ENCODE measurements at regions not wholly inside any gene's neighbourhood (a gene's known extent, or its start where the extent isn't known, plus 50 kb on each side); places are given as distances from the start of the nearest gene placed in this dataset.

GRCh38 chr21:41606706-41607105, 98.7 kb upstream of the TMPRSS2 start:
- DNase-seq: no peak

GRCh38 chr21:41605934-41606285, 98.0 kb upstream of the TMPRSS2 start:
- DNase-seq: no peak

- no peak for DNase-seq
These were observed 97.4 kb upstream of the TMPRSS2 start for GRCh38 chr21:41605178-41605933.

GRCh38 chr21:41604583-41605041, 96.7 kb upstream of the TMPRSS2 start:
- no peak for DNase-seq

GRCh38 chr21:41603476-41603875, 95.5 kb upstream of the TMPRSS2 start:
- no peak for DNase-seq

- DNase-seq: no peak
These were observed 94.6 kb upstream of the TMPRSS2 start for GRCh38 chr21:41602531-41602930.

GRCh38 chr21:41601573-41602368, 93.8 kb upstream of the TMPRSS2 start:
- DNase-seq: no peak

- DNase-seq: no peak
These were observed 93.1 kb upstream of the TMPRSS2 start for GRCh38 chr21:41600961-41601572.

GRCh38 chr21:41600556-41600955, 92.6 kb upstream of the TMPRSS2 start:
- DNase-seq: no peak

GRCh38 chr21:41600116-41600515, 92.2 kb upstream of the TMPRSS2 start:
- no peak for DNase-seq

GRCh38 chr21:41598561-41599431, 90.8 kb upstream of the TMPRSS2 start:
- no peak for DNase-seq

- no peak for DNase-seq
These were observed 89.9 kb upstream of the TMPRSS2 start for GRCh38 chr21:41597811-41598231.

GRCh38 chr21:41597227-41597626, 89.3 kb upstream of the TMPRSS2 start:
- no peak for DNase-seq

GRCh38 chr21:41596241-41596925, 88.4 kb upstream of the TMPRSS2 start:
- no peak for DNase-seq

- no peak for DNase-seq
These were observed 86.3 kb upstream of the TMPRSS2 start for GRCh38 chr21:41594268-41594667.

GRCh38 chr21:41593760-41594138, 85.8 kb upstream of the TMPRSS2 start:
- DNase-seq: no peak

- no peak for DNase-seq
These were observed 85.2 kb upstream of the TMPRSS2 start for GRCh38 chr21:41593051-41593759.

- no peak for DNase-seq
These were observed 81.7 kb upstream of the TMPRSS2 start for GRCh38 chr21:41589620-41590175.

- no peak for DNase-seq
These were observed 81.2 kb upstream of the TMPRSS2 start for GRCh38 chr21:41589131-41589530.

GRCh38 chr21:41585199-41585994, 77.4 kb upstream of the TMPRSS2 start:
- DNase-seq: no peak
